Lower leg skin (tissue), 4 donors: ENCODE measurements at regions not wholly inside any gene's neighbourhood (a gene's known extent, or its start where the extent isn't known, plus 50 kb on each side); places are given as distances from the start of the nearest gene placed in this dataset.

ENCODE experiments used
- DNase-seq, 2 donors: peaks; one replicate each; pipeline ENCODE4 v3.0.0-alpha.2; 2019; ENCODE audit warnings: low spot score in 2 of 2
- H3K4me3 ChIP-seq: fragments of 200-600 bp; sonication (generic); 2 replicates; pipeline ENCODE4 v1.5.1; 2017; ENCODE audit warnings: mild to moderate bottlenecking, low read depth; ENCODE audit not compliant: poor library complexity, severe bottlenecking
- CTCF ChIP-seq, 3 donors: fragments of 450-650 bp; IDR thresholded peaks; one replicate each; pipeline ENCODE4 v1.5.1; 2016; ENCODE audit warnings: antibody characterized with exemption in 3 of 3, mild to moderate bottlenecking in 3 of 3, moderate library complexity in 2 of 3
- POLR2A ChIP-seq, 2 donors: fragments of 450-650 bp; IDR thresholded peaks; one replicate each; pipeline ENCODE4 v1.6.1; 2016 to 2017; ENCODE audit warnings: antibody characterized with exemption in 2 of 2, mild to moderate bottlenecking in 1 of 2, moderate library complexity in 1 of 2
- WGBS, 2 donors: methylation state at CpG; one replicate each; pipeline ENCODE4 v1.1.5; 2018; 5-methylcytosine and 5-hydroxymethylcytosine counted together
- intact Hi-C: fragments of 100-400 bp; cut with DNase I; formaldehyde crosslinking; loops from one replicate; pipeline ENCODE4 v1.15.0; 2023; ENCODE audit warnings: low total_unique reads

GRCh38 chr4:107276052-107276451 lies 239.9 kb upstream of the DKK2 start:
- no peak overlapping the region for H3K4me3 ChIP-seq
- no peak for DNase-seq
- intact Hi-C loops: no loop called here
- TF ChIP-seq CTCF (IDR thresholded peaks at IDR 0.05): no peak
- TF ChIP-seq POLR2A (IDR thresholded peaks at IDR 0.05): no peak

GRCh38 chr4:107275225-107275624 lies 239.1 kb upstream of the DKK2 start:
- DNase-seq: no peak
- TF ChIP-seq CTCF (IDR thresholded peaks at IDR 0.05) (no peak), POLR2A (IDR thresholded peaks at IDR 0.05) (no peak)
- intact Hi-C loops: no loop called here

DNA sequence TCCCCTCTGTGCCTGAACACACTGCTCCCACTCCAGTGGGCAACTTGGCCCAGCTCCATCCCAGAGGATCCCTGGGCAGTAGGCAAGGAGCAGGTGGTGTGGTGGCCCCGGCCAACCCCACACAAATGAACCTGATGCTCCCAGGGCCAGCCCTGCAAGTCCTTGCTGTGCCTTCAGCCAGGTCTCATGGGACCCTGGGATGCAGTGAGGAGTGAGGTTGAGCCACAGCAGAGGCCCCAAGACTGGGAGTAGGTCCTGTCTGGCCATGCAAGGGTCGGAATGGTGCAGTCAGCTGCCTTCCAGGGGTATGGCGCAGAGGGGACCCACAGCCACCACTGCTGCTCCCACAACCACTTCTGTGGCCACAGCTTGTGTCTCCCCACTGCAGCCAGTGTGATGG lies 234.5 kb upstream of the DKK2 start:
- H3K4me3 ChIP-seq: no peak overlapping the region
- no peak for TF ChIP-seq CTCF (IDR thresholded peaks at IDR 0.05)
- TF ChIP-seq POLR2A (IDR thresholded peaks at IDR 0.05): no peak
- intact Hi-C loops: no loop called here
- DNase-seq: no peak
- 93 to 100% methylated on average over 2 of the region's 3 CpGs for WGBS, 2 donors

More at GRCh38 chr4:107275225-107275624, 239.1 kb upstream of the DKK2 start:
- no peak overlapping the region for H3K4me3 ChIP-seq

- no peak for TF ChIP-seq CTCF (IDR thresholded peaks at IDR 0.05)
- TF ChIP-seq POLR2A (IDR thresholded peaks at IDR 0.05): no peak
- WGBS, 2 donors: 80 to 94% methylated on average over 1 to 2 of the region's 2 CpGs
- intact Hi-C loops: no loop called here
- DNase-seq: no peak
- H3K4me3 ChIP-seq: no peak overlapping the region
These were observed 233.1 kb upstream of the DKK2 start for GRCh38 chr4:107269175-107269574.

DNA sequence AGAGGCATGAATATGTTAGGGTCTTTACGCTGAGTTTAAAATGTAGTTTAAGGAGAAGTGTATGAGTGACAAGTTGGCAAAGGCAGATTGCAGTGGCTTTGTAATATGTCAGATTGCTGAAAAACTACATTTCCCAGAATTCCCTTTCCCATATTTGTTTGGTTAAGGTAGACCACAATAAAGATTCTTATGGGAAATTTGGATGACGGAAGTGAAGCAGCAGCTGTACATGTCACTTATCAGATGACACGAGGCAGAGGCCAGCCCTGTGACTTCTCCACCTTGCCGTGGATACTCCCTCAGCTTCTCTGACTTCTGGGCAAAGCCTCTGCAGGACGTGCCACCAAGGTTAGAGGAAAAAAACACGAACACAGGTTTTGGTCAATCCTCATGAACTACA lies 229.7 kb upstream of the DKK2 start:
- 86 to 88% methylated on average over 6 of the region's 6 CpGs for WGBS, 2 donors
- intact Hi-C loops: no loop called here
- DNase-seq: no peak

More for the DNA sequence above, 229.7 kb upstream of the DKK2 start:
- TF ChIP-seq POLR2A (IDR thresholded peaks at IDR 0.05) (no peak), CTCF (IDR thresholded peaks at IDR 0.05) (no peak)
- no peak overlapping the region for H3K4me3 ChIP-seq
